OCI-LY3 (cell line): ENCODE measurements at regions not wholly inside any gene's neighbourhood (a gene's known extent, or its start where the extent isn't known, plus 50 kb on each side); places are given as distances from the start of the nearest gene placed in this dataset.

ENCODE experiments used
- CTCF ChIP-seq: fragments of 200-600, 300-600 bp; sonication (generic); IDR thresholded peaks from 2 replicates; pipeline ENCODE4 v1.5.1; 2014; ENCODE audit warnings: antibody characterized with exemption, low read length, low read depth
- EZH2phosphoT487 ChIP-seq: fragments of 200-600 bp; shearing (Covaris generic); IDR thresholded peaks from 2 replicates; pipeline ENCODE4 v1.6.1; 2018; ENCODE audit warnings: antibody characterized with exemption, mixed run types, low read depth

GRCh38 chr12:94721173-94721572, 70.8 kb upstream of the TMCC3 start:
- no peak for TF ChIP-seq CTCF
- TF ChIP-seq EZH2phosphoT487 = no peak
